ENCODE measurements at regions not wholly inside any gene's neighbourhood (a gene's known extent, or its start where the extent isn't known, plus 50 kb on each side); places are given as distances from the start of the nearest gene placed in this dataset.

GRCh38 chr18:71678144-71678543, 866.0 kb downstream of the CBLN2 start:
- DNase-seq (ENCODE audit: low read depth): no peak
- TF ChIP-seq, protein P1, sequence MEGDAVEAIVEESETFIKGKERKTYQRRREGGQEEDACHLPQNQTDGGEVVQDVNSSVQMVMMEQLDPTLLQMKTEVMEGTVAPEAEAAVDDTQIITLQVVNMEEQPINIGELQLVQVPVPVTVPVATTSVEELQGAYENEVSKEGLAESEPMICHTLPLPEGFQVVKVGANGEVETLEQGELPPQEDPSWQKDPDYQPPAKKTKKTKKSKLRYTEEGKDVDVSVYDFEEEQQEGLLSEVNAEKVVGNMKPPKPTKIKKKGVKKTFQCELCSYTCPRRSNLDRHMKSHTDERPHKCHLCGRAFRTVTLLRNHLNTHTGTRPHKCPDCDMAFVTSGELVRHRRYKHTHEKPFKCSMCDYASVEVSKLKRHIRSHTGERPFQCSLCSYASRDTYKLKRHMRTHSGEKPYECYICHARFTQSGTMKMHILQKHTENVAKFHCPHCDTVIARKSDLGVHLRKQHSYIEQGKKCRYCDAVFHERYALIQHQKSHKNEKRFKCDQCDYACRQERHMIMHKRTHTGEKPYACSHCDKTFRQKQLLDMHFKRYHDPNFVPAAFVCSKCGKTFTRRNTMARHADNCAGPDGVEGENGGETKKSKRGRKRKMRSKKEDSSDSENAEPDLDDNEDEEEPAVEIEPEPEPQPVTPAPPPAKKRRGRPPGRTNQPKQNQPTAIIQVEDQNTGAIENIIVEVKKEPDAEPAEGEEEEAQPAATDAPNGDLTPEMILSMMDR (IDR thresholded peaks at IDR 0.05; ENCODE audit: control insufficient read depth, extremely low read depth, insufficient read depth): no peak
- no peak overlapping the region for H3K4me3 ChIP-seq (ENCODE audit: low read depth, low read length)

- H3K4me3 ChIP-seq (ENCODE audit: low read depth, low read length): no peak overlapping the region
- no peak for DNase-seq (ENCODE audit: low read depth)
- TF ChIP-seq, protein P1 (IDR thresholded peaks at IDR 0.05; ENCODE audit: control insufficient read depth, extremely low read depth, insufficient read depth): no peak
These were observed 870.2 kb downstream of the CBLN2 start for GRCh38 chr18:71673954-71674353.

DNA sequence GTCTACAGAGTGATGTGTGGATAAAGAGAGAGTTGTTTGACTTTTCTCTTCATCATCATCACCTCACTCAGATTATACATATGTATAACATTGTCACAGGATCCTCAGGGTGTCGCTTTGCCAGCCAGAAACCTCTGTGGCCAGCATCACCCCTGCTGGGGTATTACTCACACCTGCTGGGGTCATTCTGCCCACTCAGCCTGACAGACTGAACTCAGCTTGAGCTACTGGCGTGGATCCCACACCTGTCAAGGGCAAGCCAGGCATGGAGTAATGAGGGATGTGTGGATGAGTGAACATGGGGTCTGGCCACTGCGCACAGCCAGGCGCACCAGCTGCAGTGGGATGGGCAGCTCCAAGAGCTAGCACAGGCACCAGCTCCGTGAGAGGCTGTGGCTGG, 870.6 kb downstream of the CBLN2 start:
- no peak for DNase-seq (ENCODE audit: low read depth)
- H3K4me3 ChIP-seq (ENCODE audit: low read depth, low read length): no peak overlapping the region
- TF ChIP-seq, protein P1 (IDR thresholded peaks at IDR 0.05; ENCODE audit: control insufficient read depth, extremely low read depth, insufficient read depth): no peak

DNA sequence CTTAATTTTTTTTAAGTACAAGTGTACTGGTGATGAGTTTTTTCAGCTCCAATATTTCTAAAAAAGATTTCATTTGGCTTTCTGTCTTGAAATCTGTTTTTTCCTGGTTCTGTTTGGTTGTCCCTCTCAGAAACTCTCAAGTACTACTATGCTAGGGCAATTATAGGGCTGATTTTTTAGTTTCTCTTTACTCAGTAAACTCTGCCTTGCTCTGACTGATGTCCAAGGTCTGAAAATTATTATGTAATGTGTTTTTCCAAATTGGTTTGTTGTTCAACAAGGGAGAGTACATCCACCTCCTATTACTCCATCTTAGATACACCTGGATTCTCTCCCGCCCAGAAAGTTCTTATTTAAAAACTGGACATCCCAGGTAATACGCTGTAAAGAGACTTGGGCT, 877.7 kb downstream of the CBLN2 start:
- H3K4me3 ChIP-seq (ENCODE audit: low read depth, low read length): no peak overlapping the region
- TF ChIP-seq, protein P1 (IDR thresholded peaks at IDR 0.05; ENCODE audit: control insufficient read depth, extremely low read depth, insufficient read depth): no peak
- DNase-seq (ENCODE audit: low read depth): no peak

- DNase-seq (ENCODE audit: low read depth): no peak
- TF ChIP-seq, protein P1 (IDR thresholded peaks at IDR 0.05; ENCODE audit: control insufficient read depth, extremely low read depth, insufficient read depth): no peak
- H3K4me3 ChIP-seq (ENCODE audit: low read depth, low read length): no peak overlapping the region
These were observed 879.0 kb downstream of the CBLN2 start for GRCh38 chr18:71665131-71665530.

DNA sequence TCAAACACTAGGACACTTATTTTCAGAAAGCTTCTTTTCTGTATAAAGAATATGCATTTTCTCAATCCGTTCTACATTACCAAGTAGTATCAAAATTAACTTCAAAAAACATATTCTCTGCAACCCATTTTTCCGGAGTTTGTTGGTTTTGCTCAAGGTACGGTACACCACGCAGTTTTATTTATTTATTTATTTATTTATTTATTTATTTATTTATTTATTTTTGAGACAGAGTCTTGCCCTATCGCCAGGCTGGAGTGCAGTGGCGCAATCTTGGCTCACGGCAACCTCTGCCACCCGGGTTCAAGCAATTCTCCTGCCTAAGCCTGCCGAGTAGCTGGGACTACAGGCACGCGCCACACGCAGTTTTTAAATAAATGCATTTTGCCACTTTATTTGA, 900.3 kb downstream of the CBLN2 start:
- no peak for DNase-seq (ENCODE audit: low read depth)
- TF ChIP-seq, protein P1 (IDR thresholded peaks at IDR 0.05; ENCODE audit: control insufficient read depth, extremely low read depth, insufficient read depth): no peak
- H3K4me3 ChIP-seq (ENCODE audit: low read depth, low read length): no peak overlapping the region

DNA sequence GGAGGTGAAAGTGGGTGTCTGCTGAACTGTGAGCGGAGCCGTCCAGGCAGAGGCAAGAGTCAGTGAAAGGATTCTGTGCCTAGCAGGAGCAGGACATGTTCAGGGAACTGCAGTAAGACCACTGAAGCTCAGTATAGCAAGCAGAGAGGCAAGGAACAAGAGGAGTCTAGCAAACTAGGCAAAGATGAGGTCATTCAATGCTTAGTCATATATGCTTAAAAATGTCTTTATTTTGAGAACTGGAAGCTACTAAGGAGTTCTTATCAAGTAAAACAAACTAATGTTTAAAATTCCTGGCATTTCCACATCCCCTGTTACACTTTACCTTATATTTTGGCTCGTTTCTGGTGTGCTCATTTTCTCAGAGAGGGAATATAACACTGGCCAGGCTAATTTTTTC, 913.4 kb downstream of the CBLN2 start:
- H3K4me3 ChIP-seq (ENCODE audit: low read depth, low read length): no peak overlapping the region
- no peak for DNase-seq (ENCODE audit: low read depth)
- TF ChIP-seq, protein P1 (IDR thresholded peaks at IDR 0.05; ENCODE audit: control insufficient read depth, extremely low read depth, insufficient read depth): no peak
